H1 (cell line): ENCODE measurements at regions not wholly inside any gene's neighbourhood (a gene's known extent, or its start where the extent isn't known, plus 50 kb on each side); places are given as distances from the start of the nearest gene placed in this dataset.

Experiments
- CTBP2 ChIP-seq: IDR thresholded peaks from 2 replicates; pipeline ENCODE4 v1.7.0; 2011; ENCODE audit warnings: borderline replicate concordance, mild to moderate bottlenecking, moderate library complexity, mixed read lengths, low read length; ENCODE audit not compliant: insufficient read depth, insufficient read length
- TF ChIP-seq, protein P1 (sequence below): fragments of 300-600 bp; sonication (generic); IDR thresholded peaks from 2 replicates; pipeline ENCODE4 v1.7.1; 2012; ENCODE audit warnings: low read length, moderate library complexity, mild to moderate bottlenecking, inconsistent platforms; ENCODE audit not compliant: insufficient replicate concordance

DNA sequence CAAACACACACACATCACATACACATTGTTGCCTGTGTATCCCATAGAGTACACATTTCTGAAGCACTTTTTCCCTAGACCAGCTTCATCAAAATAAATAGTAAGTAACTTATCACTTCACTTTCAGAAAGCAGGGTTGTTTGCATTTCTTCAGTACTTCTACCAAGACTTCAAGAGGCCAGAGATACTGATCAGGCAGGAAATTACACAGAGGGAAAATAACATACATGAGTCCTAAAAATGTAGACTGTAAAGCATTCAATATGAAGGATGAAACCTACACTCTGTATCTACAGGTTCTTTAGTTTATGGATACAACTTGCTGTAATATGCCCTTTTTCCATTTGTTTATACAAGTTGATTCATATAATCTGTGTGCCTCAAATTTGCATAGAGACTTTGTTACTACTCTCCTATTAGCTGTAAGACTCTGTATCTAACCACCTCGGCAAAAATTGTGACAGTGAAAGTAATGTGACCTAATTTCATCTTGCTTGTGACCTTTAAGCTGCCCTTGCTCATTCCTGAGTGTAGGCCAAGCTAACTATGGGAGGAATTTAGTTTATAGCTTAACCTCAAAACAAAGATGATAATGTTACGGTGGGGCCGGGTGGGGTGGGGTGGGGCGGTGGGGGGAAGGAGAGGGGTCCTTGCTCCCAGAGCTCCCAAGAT, 228.9 kb upstream of the SPOPL start (continued):
- TF ChIP-seq, protein P1, sequence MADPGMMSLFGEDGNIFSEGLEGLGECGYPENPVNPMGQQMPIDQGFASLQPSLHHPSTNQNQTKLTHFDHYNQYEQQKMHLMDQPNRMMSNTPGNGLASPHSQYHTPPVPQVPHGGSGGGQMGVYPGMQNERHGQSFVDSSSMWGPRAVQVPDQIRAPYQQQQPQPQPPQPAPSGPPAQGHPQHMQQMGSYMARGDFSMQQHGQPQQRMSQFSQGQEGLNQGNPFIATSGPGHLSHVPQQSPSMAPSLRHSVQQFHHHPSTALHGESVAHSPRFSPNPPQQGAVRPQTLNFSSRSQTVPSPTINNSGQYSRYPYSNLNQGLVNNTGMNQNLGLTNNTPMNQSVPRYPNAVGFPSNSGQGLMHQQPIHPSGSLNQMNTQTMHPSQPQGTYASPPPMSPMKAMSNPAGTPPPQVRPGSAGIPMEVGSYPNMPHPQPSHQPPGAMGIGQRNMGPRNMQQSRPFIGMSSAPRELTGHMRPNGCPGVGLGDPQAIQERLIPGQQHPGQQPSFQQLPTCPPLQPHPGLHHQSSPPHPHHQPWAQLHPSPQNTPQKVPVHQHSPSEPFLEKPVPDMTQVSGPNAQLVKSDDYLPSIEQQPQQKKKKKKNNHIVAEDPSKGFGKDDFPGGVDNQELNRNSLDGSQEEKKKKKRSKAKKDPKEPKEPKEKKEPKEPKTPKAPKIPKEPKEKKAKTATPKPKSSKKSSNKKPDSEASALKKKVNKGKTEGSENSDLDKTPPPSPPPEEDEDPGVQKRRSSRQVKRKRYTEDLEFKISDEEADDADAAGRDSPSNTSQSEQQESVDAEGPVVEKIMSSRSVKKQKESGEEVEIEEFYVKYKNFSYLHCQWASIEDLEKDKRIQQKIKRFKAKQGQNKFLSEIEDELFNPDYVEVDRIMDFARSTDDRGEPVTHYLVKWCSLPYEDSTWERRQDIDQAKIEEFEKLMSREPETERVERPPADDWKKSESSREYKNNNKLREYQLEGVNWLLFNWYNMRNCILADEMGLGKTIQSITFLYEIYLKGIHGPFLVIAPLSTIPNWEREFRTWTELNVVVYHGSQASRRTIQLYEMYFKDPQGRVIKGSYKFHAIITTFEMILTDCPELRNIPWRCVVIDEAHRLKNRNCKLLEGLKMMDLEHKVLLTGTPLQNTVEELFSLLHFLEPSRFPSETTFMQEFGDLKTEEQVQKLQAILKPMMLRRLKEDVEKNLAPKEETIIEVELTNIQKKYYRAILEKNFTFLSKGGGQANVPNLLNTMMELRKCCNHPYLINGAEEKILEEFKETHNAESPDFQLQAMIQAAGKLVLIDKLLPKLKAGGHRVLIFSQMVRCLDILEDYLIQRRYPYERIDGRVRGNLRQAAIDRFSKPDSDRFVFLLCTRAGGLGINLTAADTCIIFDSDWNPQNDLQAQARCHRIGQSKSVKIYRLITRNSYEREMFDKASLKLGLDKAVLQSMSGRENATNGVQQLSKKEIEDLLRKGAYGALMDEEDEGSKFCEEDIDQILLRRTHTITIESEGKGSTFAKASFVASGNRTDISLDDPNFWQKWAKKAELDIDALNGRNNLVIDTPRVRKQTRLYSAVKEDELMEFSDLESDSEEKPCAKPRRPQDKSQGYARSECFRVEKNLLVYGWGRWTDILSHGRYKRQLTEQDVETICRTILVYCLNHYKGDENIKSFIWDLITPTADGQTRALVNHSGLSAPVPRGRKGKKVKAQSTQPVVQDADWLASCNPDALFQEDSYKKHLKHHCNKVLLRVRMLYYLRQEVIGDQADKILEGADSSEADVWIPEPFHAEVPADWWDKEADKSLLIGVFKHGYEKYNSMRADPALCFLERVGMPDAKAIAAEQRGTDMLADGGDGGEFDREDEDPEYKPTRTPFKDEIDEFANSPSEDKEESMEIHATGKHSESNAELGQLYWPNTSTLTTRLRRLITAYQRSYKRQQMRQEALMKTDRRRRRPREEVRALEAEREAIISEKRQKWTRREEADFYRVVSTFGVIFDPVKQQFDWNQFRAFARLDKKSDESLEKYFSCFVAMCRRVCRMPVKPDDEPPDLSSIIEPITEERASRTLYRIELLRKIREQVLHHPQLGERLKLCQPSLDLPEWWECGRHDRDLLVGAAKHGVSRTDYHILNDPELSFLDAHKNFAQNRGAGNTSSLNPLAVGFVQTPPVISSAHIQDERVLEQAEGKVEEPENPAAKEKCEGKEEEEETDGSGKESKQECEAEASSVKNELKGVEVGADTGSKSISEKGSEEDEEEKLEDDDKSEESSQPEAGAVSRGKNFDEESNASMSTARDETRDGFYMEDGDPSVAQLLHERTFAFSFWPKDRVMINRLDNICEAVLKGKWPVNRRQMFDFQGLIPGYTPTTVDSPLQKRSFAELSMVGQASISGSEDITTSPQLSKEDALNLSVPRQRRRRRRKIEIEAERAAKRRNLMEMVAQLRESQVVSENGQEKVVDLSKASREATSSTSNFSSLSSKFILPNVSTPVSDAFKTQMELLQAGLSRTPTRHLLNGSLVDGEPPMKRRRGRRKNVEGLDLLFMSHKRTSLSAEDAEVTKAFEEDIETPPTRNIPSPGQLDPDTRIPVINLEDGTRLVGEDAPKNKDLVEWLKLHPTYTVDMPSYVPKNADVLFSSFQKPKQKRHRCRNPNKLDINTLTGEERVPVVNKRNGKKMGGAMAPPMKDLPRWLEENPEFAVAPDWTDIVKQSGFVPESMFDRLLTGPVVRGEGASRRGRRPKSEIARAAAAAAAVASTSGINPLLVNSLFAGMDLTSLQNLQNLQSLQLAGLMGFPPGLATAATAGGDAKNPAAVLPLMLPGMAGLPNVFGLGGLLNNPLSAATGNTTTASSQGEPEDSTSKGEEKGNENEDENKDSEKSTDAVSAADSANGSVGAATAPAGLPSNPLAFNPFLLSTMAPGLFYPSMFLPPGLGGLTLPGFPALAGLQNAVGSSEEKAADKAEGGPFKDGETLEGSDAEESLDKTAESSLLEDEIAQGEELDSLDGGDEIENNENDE: no peak
- no peak for TF ChIP-seq CTBP2
